Left lung (tissue), 4 donors: ENCODE measurements at regions not wholly inside any gene's neighbourhood (a gene's known extent, or its start where the extent isn't known, plus 50 kb on each side); places are given as distances from the start of the nearest gene placed in this dataset.

Experiments
- ATAC-seq: fragments of 200-7000 bp; cut with Tn5 transposase; one replicate; pipeline ENCODE4 v1.9.1; 2020; ENCODE audit warnings: moderate library complexity
- DNase-seq, 4 donors: peaks; one replicate each; pipeline ENCODE4 v3.0.0-alpha.2; 2013 to 2020
- H3K27ac ChIP-seq, 2 donors: fragments of 200-600 bp; sonication (generic) in 1 of 2; one replicate each; pipeline versions ENCODE4 v1.5.0 to v1.8.0; 2020 to 2021
- H3K27me3 ChIP-seq, 2 donors: fragments of 200-600 bp; sonication (generic) in 1 of 2; one replicate each; pipeline versions ENCODE4 v1.5.0 to v1.8.0; 2020 to 2021
- H3K36me3 ChIP-seq, 2 donors: fragments of 200-600 bp; sonication (generic) in 1 of 2; one replicate each; pipeline versions ENCODE4 v1.5.0 to v1.8.0; 2020 to 2021
- H3K4me1 ChIP-seq, 2 donors: fragments of 200-600 bp; one replicate each; pipeline ENCODE4 v1.8.0; 2021
- H3K4me3 ChIP-seq, 2 donors: fragments of 200-600 bp; sonication (generic) in 1 of 2; one replicate each; pipeline versions ENCODE4 v1.5.0 to v1.8.0; 2020 to 2021; ENCODE audit warnings: mild to moderate bottlenecking in 1 of 2
- H3K9me3 ChIP-seq, 2 donors: fragments of 200-600 bp; sonication (generic) in 1 of 2; one replicate each; pipeline versions ENCODE4 v1.5.0 to v1.8.0; 2020 to 2021
- CTCF ChIP-seq, 2 donors: fragments of 200-600 bp; sonication (generic) in 1 of 2; IDR thresholded peaks; one replicate each; pipeline versions ENCODE4 v1.5.0 to v1.8.0; 2021; ENCODE audit warnings: antibody characterized with exemption in 2 of 2
- intact Hi-C, 2 donors: fragments of 100-400 bp; cut with DNase I; formaldehyde crosslinking; loops; one replicate each; pipeline versions ENCODE4 v1.11.2 to v1.14.2; 2022
- donor health status: DM: no; HTN: yes; CAD: no.
- donor health status: DM: no; HTN: no; CAD: no.

- ATAC-seq = no peak
- Histone ChIP-seq H3K27ac (no peak overlapping the region), H3K9me3 (no peaks in the 10 kb centered on the region), H3K4me1 (no peaks in the 10 kb centered on the region), H3K36me3 (no peaks in the 10 kb centered on the region), H3K4me3 (no peak overlapping the region), H3K27me3 (no peaks in the 10 kb centered on the region)
- intact Hi-C loops = no loop called here
- no peak for DNase-seq
- TF ChIP-seq CTCF (IDR thresholded peaks at IDR 0.05) = no peak
Measured at GRCh38 chr3:64311424-64312061, 86.3 kb upstream of the PRICKLE2 start.

- Histone ChIP-seq H3K27me3 (no peaks in the 10 kb centered on the region), H3K27ac (no peak overlapping the region), H3K4me3 (no peak overlapping the region), H3K9me3 (no peaks in the 10 kb centered on the region), H3K36me3 (no peaks in the 10 kb centered on the region), H3K4me1 (no peaks in the 10 kb centered on the region)
- no peak for TF ChIP-seq CTCF (IDR thresholded peaks at IDR 0.05)
- intact Hi-C loops = no loop called here
- ATAC-seq (no peak), DNase-seq (no peak)
Measured at GRCh38 chr3:64308931-64309330, 83.7 kb upstream of the PRICKLE2 start.

- DNase-seq = no peak
- H3K27ac ChIP-seq = no peak overlapping the region
- no peaks in the 10 kb centered on the region for H3K9me3 ChIP-seq
- intact Hi-C loops = no loop called here
- H3K4me1 ChIP-seq = no peaks in the 10 kb centered on the region
- H3K4me3 ChIP-seq = no peak overlapping the region
- TF ChIP-seq CTCF (IDR thresholded peaks at IDR 0.05) = no peak
- H3K36me3 ChIP-seq = no peaks in the 10 kb centered on the region
- no peak for ATAC-seq
- no peaks in the 10 kb centered on the region for H3K27me3 ChIP-seq
Measured at GRCh38 chr3:64306745-64307144, 81.5 kb upstream of the PRICKLE2 start.

- no peaks in the 10 kb centered on the region for H3K9me3 ChIP-seq
- no peaks in the 10 kb centered on the region for H3K27me3 ChIP-seq
- H3K27ac ChIP-seq = no peak overlapping the region
- no peaks in the 10 kb centered on the region for H3K4me1 ChIP-seq
- H3K36me3 ChIP-seq = no peaks in the 10 kb centered on the region
- H3K4me3 ChIP-seq = no peak overlapping the region
- intact Hi-C loops = no loop called here
- no peak for DNase-seq
- no peak for ATAC-seq
- no peak for TF ChIP-seq CTCF (IDR thresholded peaks at IDR 0.05)
Measured at GRCh38 chr3:64305731-64306130, 80.5 kb upstream of the PRICKLE2 start.

GRCh38 chr3:64304828-64305410 lies 79.7 kb upstream of the PRICKLE2 start:
- no peak for DNase-seq
- no peak overlapping the region for H3K4me3 ChIP-seq
- H3K36me3 ChIP-seq = no peaks in the 10 kb centered on the region
- no peaks in the 10 kb centered on the region for H3K9me3 ChIP-seq
- no peaks in the 10 kb centered on the region for H3K27me3 ChIP-seq
- intact Hi-C loops = no loop called here
- H3K27ac ChIP-seq = no peak overlapping the region
- ATAC-seq = no peak
- TF ChIP-seq CTCF (IDR thresholded peaks at IDR 0.05) = no peak
- no peaks in the 10 kb centered on the region for H3K4me1 ChIP-seq
